ENCODE measurements at regions not wholly inside any gene's neighbourhood (a gene's known extent, or its start where the extent isn't known, plus 50 kb on each side); places are given as distances from the start of the nearest gene placed in this dataset.

GRCh38 chr5:158484150-158484549 is 615.6 kb downstream of the EBF1 start:
- TF ChIP-seq CTCF (IDR thresholded peaks at IDR 0.05; ENCODE audit: poor library complexity) (no peak), EZH2phosphoT487 (IDR thresholded peaks at IDR 0.05; ENCODE audit: low read depth, severe bottlenecking, unreplicated experiment) (no peak)
